Activated effector memory CD4-positive, alpha-beta T cell treated with anti-CD3 and anti-CD28 coated beads, Interleukin-2, amount 50 U/mL, for 16 hours (primary cell): ENCODE measurements at regions not wholly inside any gene's neighbourhood (a gene's known extent, or its start where the extent isn't known, plus 50 kb on each side); places are given as distances from the start of the nearest gene placed in this dataset.

ENCODE experiments used
- DNase-seq: peaks from one replicate; pipeline ENCODE4 v3.0.0-alpha.2; 2020

- no peak for DNase-seq
Measured at GRCh38 chr3:96070678-96071077, 743.7 kb upstream of the EPHA6 start.

GRCh38 chr3:96071097-96071496, 743.3 kb upstream of the EPHA6 start:
- DNase-seq: no peak

GRCh38 chr3:96072226-96072625, 742.2 kb upstream of the EPHA6 start:
- DNase-seq: no peak

GRCh38 chr3:96083610-96084009, 730.8 kb upstream of the EPHA6 start:
- DNase-seq: no peak

- DNase-seq: no peak
Measured at GRCh38 chr3:96086018-96086417, 728.4 kb upstream of the EPHA6 start.

GRCh38 chr3:96101006-96101560, 713.3 kb upstream of the EPHA6 start:
- no peak for DNase-seq

GRCh38 chr3:96106701-96107100, 707.7 kb upstream of the EPHA6 start:
- DNase-seq: no peak
